ENCODE measurements at regions not wholly inside any gene's neighbourhood (a gene's known extent, or its start where the extent isn't known, plus 50 kb on each side); places are given as distances from the start of the nearest gene placed in this dataset.

GRCh38 chr6:96702626-96703025, 134.7 kb downstream of the GPR63 start:
- TF ChIP-seq POLR2A (IDR thresholded peaks at IDR 0.05) (no peak), CTCF (IDR thresholded peaks at IDR 0.05) (no peak)
